ENCODE measurements at regions not wholly inside any gene's neighbourhood (a gene's known extent, or its start where the extent isn't known, plus 50 kb on each side); places are given as distances from the start of the nearest gene placed in this dataset.
"Not testable (repeated sequence)": the region's sequence is repeated elsewhere in the genome, so short reads cannot be mapped to it uniquely, and the experiment has no call there.

GRCh38 chr12:114815026-114815795, 131.2 kb upstream of the TBX3 start:
- no peak overlapping the region for H3K4me3 ChIP-seq (ENCODE audit: low read length)
- H3K36me3 ChIP-seq (ENCODE audit: insufficient read depth, low read length), result no peaks in the 10 kb centered on the region
- no peaks in the 10 kb centered on the region for H3K27me3 ChIP-seq (ENCODE audit: low read length)
- H3K4me1 ChIP-seq (ENCODE audit: low read length), result no peaks in the 10 kb centered on the region
- no peaks in the 10 kb centered on the region for H3K9me3 ChIP-seq (ENCODE audit: low read length)
- no peak overlapping the region for H3K27ac ChIP-seq (ENCODE audit: low read length)
- DNase-seq, result no peak
- H3K9me2 ChIP-seq (replicated peaks; ENCODE audit: insufficient read depth, low read length), result no peaks in the 10 kb centered on the region
- no peaks in the 10 kb centered on the region for H3K79me2 ChIP-seq (ENCODE audit: low read length)
- no peaks in the 10 kb centered on the region for H4K20me1 ChIP-seq (ENCODE audit: insufficient read depth, low read depth, low read length)
- H3K4me2 ChIP-seq (ENCODE audit: low read depth, low read length, poor library complexity, severe bottlenecking), result no peak overlapping the region
- H3K9ac ChIP-seq (ENCODE audit: low read length), result no peak overlapping the region
- no peak overlapping the region for H2AFZ ChIP-seq (ENCODE audit: low read length)

- no peaks in the 10 kb centered on the region for H4K20me1 ChIP-seq (ENCODE audit: insufficient read depth, low read depth, low read length)
- H3K9me2 ChIP-seq (replicated peaks; ENCODE audit: insufficient read depth, low read length), result no peaks in the 10 kb centered on the region
- H3K27ac ChIP-seq (ENCODE audit: low read length), result no peak overlapping the region
- no peaks in the 10 kb centered on the region for H3K4me1 ChIP-seq (ENCODE audit: low read length)
- H3K36me3 ChIP-seq (ENCODE audit: insufficient read depth, low read length), result no peaks in the 10 kb centered on the region
- no peaks in the 10 kb centered on the region; the same call in 1 of the 2 replicates for H3K9me3 ChIP-seq (ENCODE audit: low read length)
- no peaks in the 10 kb centered on the region for H3K79me2 ChIP-seq (ENCODE audit: low read length)
- H3K4me2 ChIP-seq (ENCODE audit: low read depth, low read length, poor library complexity, severe bottlenecking), result no peak overlapping the region
- no peak overlapping the region for H2AFZ ChIP-seq (ENCODE audit: low read length)
- H3K27me3 ChIP-seq (ENCODE audit: low read length), result no peaks in the 10 kb centered on the region
- no peak overlapping the region for H3K4me3 ChIP-seq (ENCODE audit: low read length)
- H3K9ac ChIP-seq (ENCODE audit: low read length), result no peak overlapping the region
- DNase-seq, result no peak
Observed at GRCh38 chr12:114812858-114813761, 129.1 kb upstream of the TBX3 start.

GRCh38 chr12:114812384-114812783, 128.4 kb upstream of the TBX3 start:
- H2AFZ ChIP-seq (ENCODE audit: low read length), result no peak overlapping the region
- no peak overlapping the region for H3K9ac ChIP-seq (ENCODE audit: low read length)
- H3K4me2 ChIP-seq (ENCODE audit: low read depth, low read length, poor library complexity, severe bottlenecking), result no peak overlapping the region

GRCh38 chr12:114809097-114809496, 125.1 kb upstream of the TBX3 start:
- H3K79me2 ChIP-seq (ENCODE audit: low read length), result no peaks in the 10 kb centered on the region
- H3K9me2 ChIP-seq (replicated peaks; ENCODE audit: insufficient read depth, low read length), result no peaks in the 10 kb centered on the region
- H3K36me3 ChIP-seq (ENCODE audit: insufficient read depth, low read length), result no peaks in the 10 kb centered on the region
- H3K27ac ChIP-seq (ENCODE audit: low read length), result no peak overlapping the region
- no peaks in the 10 kb centered on the region for H3K4me1 ChIP-seq (ENCODE audit: low read length)
- no peak overlapping the region for H3K9ac ChIP-seq (ENCODE audit: low read length)
- no peaks in the 10 kb centered on the region for H4K20me1 ChIP-seq (ENCODE audit: insufficient read depth, low read depth, low read length)
- no peak overlapping the region for H2AFZ ChIP-seq (ENCODE audit: low read length)
- H3K4me3 ChIP-seq (ENCODE audit: low read length), result no peak overlapping the region
- no peak for DNase-seq
- H3K27me3 ChIP-seq (ENCODE audit: low read length), result no peaks in the 10 kb centered on the region
- no peak overlapping the region for H3K4me2 ChIP-seq (ENCODE audit: low read depth, low read length, poor library complexity, severe bottlenecking)
- no peaks in the 10 kb centered on the region; the same call in 1 of the 2 replicates for H3K9me3 ChIP-seq (ENCODE audit: low read length)

More at GRCh38 chr12:114812384-114812783, 128.4 kb upstream of the TBX3 start:
- Histone ChIP-seq H3K27me3 (ENCODE audit: low read length) (no peaks in the 10 kb centered on the region), H3K4me3 (ENCODE audit: low read length) (no peak overlapping the region), H3K36me3 (ENCODE audit: insufficient read depth, low read length) (no peaks in the 10 kb centered on the region), H4K20me1 (ENCODE audit: insufficient read depth, low read depth, low read length) (no peaks in the 10 kb centered on the region), H3K9me2 (replicated peaks; ENCODE audit: insufficient read depth, low read length) (no peaks in the 10 kb centered on the region), H3K27ac (ENCODE audit: low read length) (no peak overlapping the region), H3K79me2 (ENCODE audit: low read length) (no peaks in the 10 kb centered on the region), H3K4me1 (ENCODE audit: low read length) (no peaks in the 10 kb centered on the region), H3K9me3 (ENCODE audit: low read length) (no peaks in the 10 kb centered on the region; the same call in 1 of the 2 replicates)
- DNase-seq, result no peak

GRCh38 chr12:114801381-114801780, 117.4 kb upstream of the TBX3 start:
- H3K9ac ChIP-seq (ENCODE audit: low read length); H3K9me2 ChIP-seq (replicated peaks; ENCODE audit: insufficient read depth, low read length); H3K4me2 ChIP-seq (ENCODE audit: low read depth, low read length, poor library complexity, severe bottlenecking); H3K79me2 ChIP-seq (ENCODE audit: low read length); H2AFZ ChIP-seq (ENCODE audit: low read length); H3K4me1 ChIP-seq (ENCODE audit: low read length); H3K27me3 ChIP-seq (ENCODE audit: low read length); H4K20me1 ChIP-seq (ENCODE audit: insufficient read depth, low read depth, low read length); H3K9me3 ChIP-seq (ENCODE audit: low read length); H3K4me3 ChIP-seq (ENCODE audit: low read length); H3K27ac ChIP-seq (ENCODE audit: low read length); H3K36me3 ChIP-seq (ENCODE audit: insufficient read depth, low read length); DNase-seq: not testable (repeated sequence)

GRCh38 chr12:114800566-114800965, 116.6 kb upstream of the TBX3 start:
- not testable (repeated sequence) for H3K9me3 ChIP-seq (ENCODE audit: low read length); H3K27me3 ChIP-seq (ENCODE audit: low read length); H3K9ac ChIP-seq (ENCODE audit: low read length); H2AFZ ChIP-seq (ENCODE audit: low read length); H3K9me2 ChIP-seq (replicated peaks; ENCODE audit: insufficient read depth, low read length); H4K20me1 ChIP-seq (ENCODE audit: insufficient read depth, low read depth, low read length); H3K4me1 ChIP-seq (ENCODE audit: low read length); H3K4me3 ChIP-seq (ENCODE audit: low read length); H3K4me2 ChIP-seq (ENCODE audit: low read depth, low read length, poor library complexity, severe bottlenecking); H3K27ac ChIP-seq (ENCODE audit: low read length); H3K79me2 ChIP-seq (ENCODE audit: low read length); DNase-seq; H3K36me3 ChIP-seq (ENCODE audit: insufficient read depth, low read length)

GRCh38 chr12:114799574-114800487, 115.9 kb upstream of the TBX3 start:
- Histone ChIP-seq H3K27ac (ENCODE audit: low read length) (no peak overlapping the region), H3K79me2 (ENCODE audit: low read length) (no peaks in the 10 kb centered on the region), H3K9me3 (ENCODE audit: low read length) (peaks cover 3% of the 10 kb centered on the region; the same call in 1 of the 2 replicates), H3K4me1 (ENCODE audit: low read length) (no peaks in the 10 kb centered on the region), H3K4me3 (ENCODE audit: low read length) (no peak overlapping the region), H3K4me2 (ENCODE audit: low read depth, low read length, poor library complexity, severe bottlenecking) (no peak overlapping the region), H3K27me3 (ENCODE audit: low read length) (no peaks in the 10 kb centered on the region), H3K9me2 (replicated peaks; ENCODE audit: insufficient read depth, low read length) (no peaks in the 10 kb centered on the region), H3K9ac (ENCODE audit: low read length) (no peak overlapping the region), H4K20me1 (ENCODE audit: insufficient read depth, low read depth, low read length) (no peaks in the 10 kb centered on the region), H3K36me3 (ENCODE audit: insufficient read depth, low read length) (no peaks in the 10 kb centered on the region), H2AFZ (ENCODE audit: low read length) (no peak overlapping the region)
- DNase-seq, result no peak

All from Karpas-422 (cell line).